SK-N-SH treated with all-trans-retinoic acid at 6 μM for 48 hours (cell line): ENCODE measurements at regions not wholly inside any gene's neighbourhood (a gene's known extent, or its start where the extent isn't known, plus 50 kb on each side); places are given as distances from the start of the nearest gene placed in this dataset.

ENCODE experiments used
- CREB5 ChIP-seq: fragments of 250-450 bp; sonication (Bioruptor Pico); IDR thresholded peaks from 2 replicates; pipeline ENCODE4 v1.5.1; 2020; ENCODE audit warnings: low read depth, mild to moderate bottlenecking, moderate library complexity
- PATZ1 ChIP-seq: fragments of 250-450 bp; sonication (Bioruptor Pico); IDR thresholded peaks from 2 replicates; pipeline ENCODE4 v1.8.0; 2020; ENCODE audit warnings: mild to moderate bottlenecking, moderate library complexity, borderline replicate concordance
- TCF4 ChIP-seq: fragments of 250-450 bp; sonication (Bioruptor Pico); IDR thresholded peaks from 2 replicates; pipeline ENCODE4 v1.8.0; 2021; ENCODE audit warnings: mild to moderate bottlenecking, moderate library complexity, borderline replicate concordance
- ZNF565 ChIP-seq: fragments of 450-650 bp; formaldehyde crosslinking; conservative IDR thresholded peaks from 2 replicates; pipeline ENCODE4 v1.5.0; 2020; ENCODE audit warnings: low read depth, mild to moderate bottlenecking, moderate library complexity
- ZNF8 ChIP-seq: fragments of 450-650 bp; formaldehyde crosslinking; IDR thresholded peaks from 2 replicates; pipeline ENCODE4 v1.5.0; 2020; ENCODE audit warnings: mild to moderate bottlenecking, moderate library complexity

- TF ChIP-seq PATZ1 (no peak), CREB5 (CRISPR knock-in tag) (no peak), ZNF565 (CRISPR knock-in tag) (no peak), TCF4 (CRISPR knock-in tag) (no peak), ZNF8 (CRISPR knock-in tag) (no peak)
Observed at GRCh38 chr6:147624946-147625515, 116.5 kb downstream of the SAMD5 start.
